ENCODE measurements at regions not wholly inside any gene's neighbourhood (a gene's known extent, or its start where the extent isn't known, plus 50 kb on each side); places are given as distances from the start of the nearest gene placed in this dataset.

GRCh38 chr2:128708106-128708816 is 389.6 kb upstream of the HS6ST1 start:
- no peak for DNase-seq (ENCODE audit: low read depth in 1 of 2, low spot score in 1 of 2)

GRCh38 chr2:128710242-128710641 is 391.6 kb upstream of the HS6ST1 start:
- DNase-seq (ENCODE audit: low read depth in 1 of 2, low spot score in 1 of 2): no peak

- DNase-seq (ENCODE audit: low read depth in 1 of 2, low spot score in 1 of 2): no peak
Observed at GRCh38 chr2:128710729-128711128, 392.1 kb upstream of the HS6ST1 start.

GRCh38 chr2:128714285-128714684 is 395.6 kb upstream of the HS6ST1 start:
- no peak for DNase-seq (ENCODE audit: low read depth in 1 of 2, low spot score in 1 of 2)

- DNase-seq (ENCODE audit: low read depth in 1 of 2, low spot score in 1 of 2): no peak
Observed at GRCh38 chr2:128714851-128715312, 396.2 kb upstream of the HS6ST1 start.

GRCh38 chr2:128715360-128715759 is 396.7 kb upstream of the HS6ST1 start:
- DNase-seq (ENCODE audit: low read depth in 1 of 2, low spot score in 1 of 2): no peak

- DNase-seq (ENCODE audit: low read depth in 1 of 2, low spot score in 1 of 2): no peak
Observed at GRCh38 chr2:128716299-128716721, 397.6 kb upstream of the HS6ST1 start.

- no peak for DNase-seq (ENCODE audit: low read depth in 1 of 2, low spot score in 1 of 2)
Observed at GRCh38 chr2:128717758-128718710, 399.4 kb upstream of the HS6ST1 start.

GRCh38 chr2:128720080-128721022 is 401.7 kb upstream of the HS6ST1 start:
- DNase-seq (ENCODE audit: low read depth in 1 of 2, low spot score in 1 of 2): no peak

GRCh38 chr2:128721096-128721495 is 402.4 kb upstream of the HS6ST1 start:
- DNase-seq (ENCODE audit: low read depth in 1 of 2, low spot score in 1 of 2): no peak

GRCh38 chr2:128722489-128722888 is 403.8 kb upstream of the HS6ST1 start:
- DNase-seq (ENCODE audit: low read depth in 1 of 2, low spot score in 1 of 2): no peak

- DNase-seq (ENCODE audit: low read depth in 1 of 2, low spot score in 1 of 2): no peak
Observed at GRCh38 chr2:128724547-128724946, 405.9 kb upstream of the HS6ST1 start.

- no peak for DNase-seq (ENCODE audit: low read depth in 1 of 2, low spot score in 1 of 2)
Observed at GRCh38 chr2:128724972-128725371, 406.3 kb upstream of the HS6ST1 start.

- DNase-seq (ENCODE audit: low read depth in 1 of 2, low spot score in 1 of 2): no peak
Observed at GRCh38 chr2:128726236-128726635, 407.6 kb upstream of the HS6ST1 start.

- DNase-seq (ENCODE audit: low read depth in 1 of 2, low spot score in 1 of 2): no peak
Observed at GRCh38 chr2:128726911-128727310, 408.2 kb upstream of the HS6ST1 start.

GRCh38 chr2:128727404-128727803 is 408.7 kb upstream of the HS6ST1 start:
- DNase-seq (ENCODE audit: low read depth in 1 of 2, low spot score in 1 of 2): no peak

GRCh38 chr2:128727914-128728313 is 409.2 kb upstream of the HS6ST1 start:
- DNase-seq (ENCODE audit: low read depth in 1 of 2, low spot score in 1 of 2): no peak

GRCh38 chr2:128729051-128729450 is 410.4 kb upstream of the HS6ST1 start:
- DNase-seq (ENCODE audit: low read depth in 1 of 2, low spot score in 1 of 2): no peak

GRCh38 chr2:128731994-128732650 is 413.5 kb upstream of the HS6ST1 start:
- no peak for DNase-seq (ENCODE audit: low read depth in 1 of 2, low spot score in 1 of 2)

GRCh38 chr2:128732976-128733431 is 414.3 kb upstream of the HS6ST1 start:
- no peak for DNase-seq (ENCODE audit: low read depth in 1 of 2, low spot score in 1 of 2)
